ENCODE measurements at regions not wholly inside any gene's neighbourhood (a gene's known extent, or its start where the extent isn't known, plus 50 kb on each side); places are given as distances from the start of the nearest gene placed in this dataset.

GRCh38 chr5:10073441-10074104 is 176.1 kb downstream of the ATPSCKMT start:
- no peak for TF ChIP-seq CTCF (IDR thresholded peaks at IDR 0.05; ENCODE audit: low read depth, low read length, missing control alignments)
- no peak overlapping the region for H3K4me3 ChIP-seq (replicated peaks; ENCODE audit: low read depth, low read length)
- DNase-seq (ENCODE audit: extremely low read depth, low read depth) = no peak

DNA sequence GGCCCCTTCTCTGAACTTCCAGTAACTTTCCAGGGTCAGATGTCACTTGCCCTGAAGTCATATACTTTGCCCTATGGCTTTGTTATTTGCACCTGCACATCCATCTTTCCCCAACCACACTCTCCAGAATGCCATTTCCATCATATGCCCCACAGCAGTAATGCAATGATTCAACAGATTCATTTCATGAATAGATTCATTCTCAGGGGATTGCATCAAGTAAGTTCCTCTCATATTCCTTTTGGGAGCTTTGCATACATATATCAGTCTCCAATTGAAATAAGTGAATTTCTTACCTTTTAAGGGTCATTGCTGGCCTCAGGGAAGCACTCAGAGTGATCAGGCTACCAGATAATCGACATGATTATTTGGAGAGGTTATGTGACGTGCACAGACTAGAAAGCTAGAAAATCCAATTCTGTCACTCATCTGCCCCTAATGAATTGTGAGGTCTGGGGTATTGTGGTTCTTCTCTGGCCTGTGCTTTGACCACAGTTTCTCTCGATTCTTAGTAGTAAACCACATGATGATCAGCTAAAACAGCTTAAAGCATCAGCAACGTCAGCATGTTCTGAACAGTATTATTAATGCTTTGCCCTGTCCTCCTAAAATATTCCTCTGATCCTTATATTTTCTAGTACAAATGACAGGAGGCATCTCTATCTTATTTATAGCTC is 179.9 kb downstream of the ATPSCKMT start:
- DNase-seq (ENCODE audit: extremely low read depth, low read depth) = no peak
- H3K4me3 ChIP-seq (replicated peaks; ENCODE audit: low read depth, low read length) = no peak overlapping the region
- TF ChIP-seq CTCF (IDR thresholded peaks at IDR 0.05; ENCODE audit: low read depth, low read length, missing control alignments) = no peak

- no peak for TF ChIP-seq CTCF (IDR thresholded peaks at IDR 0.05; ENCODE audit: low read depth, low read length, missing control alignments)
- DNase-seq (ENCODE audit: extremely low read depth, low read depth) = no peak
Observed at GRCh38 chr5:10065428-10066000, 184.2 kb downstream of the ATPSCKMT start.

DNA sequence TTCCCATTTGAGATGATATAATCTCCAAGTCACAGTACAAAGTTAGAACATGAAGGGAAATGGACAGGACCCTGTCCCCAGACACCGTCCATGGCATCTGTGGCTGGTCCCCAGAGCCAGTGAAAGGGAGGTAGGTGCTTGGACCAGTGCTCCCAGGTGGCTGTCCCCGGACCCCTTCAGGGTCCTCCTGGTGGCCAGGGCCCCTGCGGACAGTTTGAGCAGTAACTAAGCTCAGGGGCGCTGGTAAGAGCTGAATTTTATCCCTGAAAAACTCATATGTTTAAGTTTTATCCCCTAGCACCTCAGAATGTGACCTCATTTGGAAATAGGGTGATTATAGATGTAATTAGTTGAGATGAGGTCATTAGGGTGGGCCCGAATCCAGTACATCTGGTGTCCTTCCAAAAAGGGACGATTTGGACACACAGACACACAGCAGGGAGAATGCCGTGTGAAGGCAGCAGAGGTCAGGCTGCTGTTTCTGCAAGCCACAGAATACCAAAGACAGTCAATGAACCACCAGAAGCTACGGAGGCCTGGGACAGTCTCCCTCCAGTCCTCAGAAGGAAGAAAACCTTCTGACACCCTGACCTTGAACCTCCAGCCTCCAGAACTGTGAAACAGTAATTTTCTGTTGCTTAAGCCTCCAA is 185.0 kb downstream of the ATPSCKMT start:
- TF ChIP-seq CTCF (IDR thresholded peaks at IDR 0.05; ENCODE audit: low read depth, low read length, missing control alignments) = no peak
- no peak for DNase-seq (ENCODE audit: extremely low read depth, low read depth)
- no peak overlapping the region for H3K4me3 ChIP-seq (replicated peaks; ENCODE audit: low read depth, low read length)

More at GRCh38 chr5:10065428-10066000, 184.2 kb downstream of the ATPSCKMT start:
- H3K4me3 ChIP-seq (replicated peaks; ENCODE audit: low read depth, low read length) = no peak overlapping the region

- no peak for TF ChIP-seq CTCF (IDR thresholded peaks at IDR 0.05; ENCODE audit: low read depth, low read length, missing control alignments)
- DNase-seq (ENCODE audit: extremely low read depth, low read depth) = no peak
- H3K4me3 ChIP-seq (replicated peaks; ENCODE audit: low read depth, low read length) = no peak overlapping the region
Observed at GRCh38 chr5:10063997-10064396, 185.7 kb downstream of the ATPSCKMT start.

- DNase-seq (ENCODE audit: extremely low read depth, low read depth) = no peak
- H3K4me3 ChIP-seq (replicated peaks; ENCODE audit: low read depth, low read length) = no peak overlapping the region
- TF ChIP-seq CTCF (IDR thresholded peaks at IDR 0.05; ENCODE audit: low read depth, low read length, missing control alignments) = no peak
Observed at GRCh38 chr5:10059980-10060379, 189.7 kb downstream of the ATPSCKMT start.
